GM12878 (cell line): ENCODE measurements at regions not wholly inside any gene's neighbourhood (a gene's known extent, or its start where the extent isn't known, plus 50 kb on each side); places are given as distances from the start of the nearest gene placed in this dataset.

Source experiments
- ATAC-seq: fragments of 200-7000 bp; cut with Tn5 transposase; 3 replicates; pipeline ENCODE4 v1.9.1; 2020; ENCODE audit warnings: mild to moderate bottlenecking, moderate library complexity
- BruUV-seq: library from RNA; stranded (reverse); fragments of 400-500 nt; replicated peaks from 2 replicates; lab custom pipeline; 2021; lab: Mats Ljungman, UMichigan
- CTCF ChIA-PET: fragments of 300-600 bp; sonication (Branson Sonifier 250); formaldehyde crosslinking; extraction: SDS; loops from one replicate; lab custom pipeline; 2021; ENCODE audit warnings: inconsistent platforms; lab: Yijun Ruan, JAX
- POLR2A ChIA-PET: fragments of 350-600 bp; formaldehyde crosslinking; extraction: SDS; loops from one replicate; lab custom pipeline; 2021; ENCODE audit warnings: inconsistent platforms; lab: Charles Lee
- RAD21 ChIA-PET: fragments of 300-600 bp; sonication (Branson Sonifier 250); formaldehyde crosslinking; loops from one replicate; lab custom pipeline; 2023; ENCODE audit warnings: antibody characterized with exemption; ENCODE audit not compliant: unreplicated experiment; lab: Charles Lee
- SMC1A ChIA-PET: fragments of 300-600 bp; sonication (Branson Sonifier 250); formaldehyde crosslinking; loops from one replicate; lab custom pipeline; 2023; ENCODE audit not compliant: unreplicated experiment, uncharacterized antibody; lab: Charles Lee
- DNase-seq: peaks from one replicate; pipeline ENCODE4 v3.0.0-alpha.2; 2011; ENCODE audit warnings: low read depth, low spot score
- FAIRE-seq: peaks from 3 replicates; lab custom pipeline; 2011; peaks lifted over from hg19 to GRCh38; lab: Jason Lieb, UNC
- H2AFZ ChIP-seq: 2 replicates; pipeline ENCODE4 v1.6.0; 2011; ENCODE audit warnings: low read depth, low read length, control low read depth; ENCODE audit not compliant: control insufficient read depth
- H3K27ac ChIP-seq: 2 replicates; pipeline ENCODE4 v1.5.1; 2011; ENCODE audit warnings: control low read depth; ENCODE audit not compliant: control insufficient read depth, insufficient read depth
- H3K27me3 ChIP-seq, 2 experiments: replicated peaks in 1 of 2; 2 replicates each; pipeline versions ENCODE4 v1.6.0 to v1.6.1; 2011; ENCODE audit warnings: low read length in 1 of 2; ENCODE audit not compliant: control insufficient read depth in 2 of 2, insufficient read depth in 2 of 2
- H3K36me3 ChIP-seq, 2 experiments: 2 replicates each; pipeline ENCODE4 v1.5.1; 2011; ENCODE audit warnings: low read length in 1 of 2; ENCODE audit not compliant: control insufficient read depth in 2 of 2, insufficient read depth in 2 of 2
- H3K4me1 ChIP-seq: 2 replicates; pipeline ENCODE4 v1.6.1; 2011; ENCODE audit warnings: mild to moderate bottlenecking, low read length, moderate library complexity, mixed read lengths; ENCODE audit not compliant: control insufficient read depth, insufficient read depth
- H3K4me2 ChIP-seq: 2 replicates; pipeline ENCODE4 v1.6.0; 2011; ENCODE audit warnings: control low read depth; ENCODE audit not compliant: control insufficient read depth, insufficient read depth
- H3K4me3 ChIP-seq: fragments of 200-600 bp; sonication (generic); 2 replicates; pipeline ENCODE4 v1.5.1; 2016
- H3K79me2 ChIP-seq: 2 replicates; pipeline ENCODE4 v1.6.0; 2011; ENCODE audit warnings: low read length; ENCODE audit not compliant: control insufficient read depth, insufficient read depth
- H3K9ac ChIP-seq: 2 replicates; pipeline ENCODE4 v1.8.0; 2011; ENCODE audit warnings: low read length, control low read depth, mixed read lengths; ENCODE audit not compliant: control insufficient read depth, insufficient read depth
- H3K9me3 ChIP-seq: replicated peaks from 3 replicates; pipeline ENCODE4 v1.5.1; 2011; ENCODE audit warnings: mild to moderate bottlenecking, low read length; ENCODE audit not compliant: control insufficient read depth, insufficient read depth
- H4K20me1 ChIP-seq: 2 replicates; pipeline ENCODE4 v1.6.0; 2011; ENCODE audit not compliant: control insufficient read depth, insufficient read depth
- BCL3 ChIP-seq: IDR thresholded peaks from 2 replicates; pipeline ENCODE4 v1.6.1; 2011; ENCODE audit warnings: borderline replicate concordance, low read depth, mild to moderate bottlenecking, moderate library complexity, low read length; ENCODE audit not compliant: insufficient read depth, poor library complexity, severe bottlenecking
- E4F1 ChIP-seq: fragments of 450-650 bp; IDR thresholded peaks from 2 replicates; pipeline ENCODE4 v1.6.1; 2018; ENCODE audit warnings: borderline replicate concordance, mild to moderate bottlenecking; ENCODE audit not compliant: partially characterized antibody
- EGR1 ChIP-seq, 2 experiments: IDR thresholded peaks; 1 replicate in 1 of 2; 2 replicates in 1 of 2; pipeline ENCODE4 v1.6.1; 2011 to 2012; ENCODE audit warnings: low read depth in 2 of 2, low read length in 2 of 2, borderline replicate concordance in 1 of 2, mild to moderate bottlenecking in 1 of 2, moderate library complexity in 1 of 2
- GABPA ChIP-seq: IDR thresholded peaks from 2 replicates; pipeline ENCODE4 v1.6.1; 2014; ENCODE audit warnings: antibody characterized with exemption, low read depth, mild to moderate bottlenecking, inconsistent platforms
- MLLT1 ChIP-seq: fragments of 450-650 bp; IDR thresholded peaks from 2 replicates; pipeline ENCODE4 v1.6.1; 2016; ENCODE audit warnings: mild to moderate bottlenecking
- NKRF ChIP-seq: fragments of 450-650 bp; conservative IDR thresholded peaks from 2 replicates; pipeline ENCODE4 v1.6.1; 2017; ENCODE audit warnings: mild to moderate bottlenecking, moderate library complexity
- PAX8 ChIP-seq: fragments of 450-650 bp; IDR thresholded peaks from 2 replicates; pipeline ENCODE4 v1.6.1; 2017; ENCODE audit warnings: mild to moderate bottlenecking, moderate library complexity
- RELB ChIP-seq: fragments of 450-650 bp; IDR thresholded peaks from 2 replicates; pipeline ENCODE4 v1.6.1; 2017; ENCODE audit warnings: low read depth, mild to moderate bottlenecking, moderate library complexity
- SUPT20H ChIP-seq: IDR thresholded peaks from 2 replicates; pipeline ENCODE4 v1.6.1; 2011; ENCODE audit warnings: low read depth, mild to moderate bottlenecking, low read length, moderate library complexity, borderline replicate concordance; ENCODE audit not compliant: control insufficient read depth
- TCF7 ChIP-seq: IDR thresholded peaks from 2 replicates; pipeline ENCODE4 v1.6.1; 2014; ENCODE audit warnings: antibody characterized with exemption, borderline replicate concordance
- WGBS: methylation state at CpG from one replicate; pipeline ENCODE4 v1.1.6; 2016; ENCODE audit warnings: low lambda C conversion rate; ENCODE audit not compliant: insufficient replicate concordance, insufficient coverage; ENCODE audit errors: missing lambda C conversion rate; 5-methylcytosine and 5-hydroxymethylcytosine counted together
- in situ Hi-C: fragments of 300-500 bp; cut with MboI; formaldehyde crosslinking; loops from 9 replicates; pipeline ENCODE4 v1.14.3; 2018; ENCODE audit warnings: mixed read lengths
- intact Hi-C: fragments of 100-400 bp; cut with micrococcal nuclease; formaldehyde crosslinking; loops from one replicate; pipeline ENCODE4 v1.14.2; 2022; ENCODE audit not compliant: unreplicated experiment

GRCh38 chr16:76768948-76769347 lies 422.0 kb upstream of the MON1B start (continued):
- TF ChIP-seq E4F1 (no peak), NKRF (no peak), EGR1 (IDR thresholded peaks at IDR 0.05; ENCODE audit: borderline replicate concordance in 1 of 2, low read depth in 2 of 2, low read length in 2 of 2) (no peak)

- Histone ChIP-seq H2AFZ (no peak overlapping the region), H3K9ac (no peak overlapping the region), H3K27me3 (no peaks in the 10 kb centered on the region), H3K4me3 (no peak overlapping the region), H4K20me1 (no peaks in the 10 kb centered on the region), H3K27ac (no peak overlapping the region), H3K9me3 (no peaks in the 10 kb centered on the region), H3K79me2 (no peaks in the 10 kb centered on the region), H3K4me1 (no peaks in the 10 kb centered on the region), H3K4me2 (no peak overlapping the region), H3K36me3 (no peaks in the 10 kb centered on the region)
- DNase-seq (no peak), FAIRE-seq (no peak), ATAC-seq (no peak)
- in situ Hi-C loops (no loop called here), intact Hi-C loops (no loop called here)
- 30% methylated on average over 1 of the region's 1 CpG for WGBS
- ChIA-PET RAD21 (no interaction called here), SMC1A (no interaction called here), POLR2A (no interaction called here), CTCF (no interaction called here)
- no TSS peak for BruUV-seq
- TF ChIP-seq BCL3, result no peak
- no peak for TF ChIP-seq SUPT20H
- no peak for TF ChIP-seq PAX8
- TF ChIP-seq TCF7, result no peak
- no peak for TF ChIP-seq RELB
- no peak for TF ChIP-seq MLLT1
- no peak for TF ChIP-seq GABPA
These were observed 419.8 kb upstream of the MON1B start for GRCh38 chr16:76771216-76771615.
